HG03108 (cell line): ENCODE measurements at regions not wholly inside any gene's neighbourhood (a gene's known extent, or its start where the extent isn't known, plus 50 kb on each side); places are given as distances from the start of the nearest gene placed in this dataset.

ENCODE experiments used
- ATAC-seq: cut with Tn5 transposase; IDR thresholded peaks from one replicate; pipeline ENCODE4 v1.9.1; 2021; ENCODE audit warnings: moderate library complexity; ENCODE audit not compliant: unreplicated experiment

GRCh38 chr1:229817936-229818335 lies 191.9 kb downstream of the URB2 start:
- no peak for ATAC-seq

GRCh38 chr1:229819091-229819490 lies 193.0 kb downstream of the URB2 start:
- no peak for ATAC-seq

GRCh38 chr1:229822026-229822425 lies 196.0 kb downstream of the URB2 start:
- ATAC-seq = no peak

- no peak for ATAC-seq
These were observed 199.0 kb downstream of the URB2 start for GRCh38 chr1:229825042-229825441.

- no peak for ATAC-seq
These were observed 202.4 kb downstream of the URB2 start for GRCh38 chr1:229828461-229828860.

- no peak for ATAC-seq
These were observed 206.6 kb downstream of the URB2 start for GRCh38 chr1:229832695-229833094.

GRCh38 chr1:229834230-229834629 lies 208.2 kb downstream of the URB2 start:
- ATAC-seq = no peak

- no peak for ATAC-seq
These were observed 209.2 kb downstream of the URB2 start for GRCh38 chr1:229835226-229835625.

- ATAC-seq = no peak
These were observed 210.3 kb downstream of the URB2 start for GRCh38 chr1:229836324-229836723.

- ATAC-seq = no peak
These were observed 212.2 kb downstream of the URB2 start for GRCh38 chr1:229838204-229838603.

- no peak for ATAC-seq
These were observed 213.8 kb downstream of the URB2 start for GRCh38 chr1:229839800-229840199.

- ATAC-seq = no peak
These were observed 215.2 kb downstream of the URB2 start for GRCh38 chr1:229841230-229841629.

- no peak for ATAC-seq
These were observed 216.5 kb downstream of the URB2 start for GRCh38 chr1:229842302-229843255.

- ATAC-seq = no peak
These were observed 217.7 kb downstream of the URB2 start for GRCh38 chr1:229843627-229844238.

GRCh38 chr1:229844675-229845074 lies 218.6 kb downstream of the URB2 start:
- no peak for ATAC-seq

- ATAC-seq = no peak
These were observed 219.5 kb downstream of the URB2 start for GRCh38 chr1:229845410-229846138.

- no peak for ATAC-seq
These were observed 220.3 kb downstream of the URB2 start for GRCh38 chr1:229846351-229846750.

- no peak for ATAC-seq
These were observed 218.0 kb upstream of the GALNT2 start for GRCh38 chr1:229848752-229849677.

GRCh38 chr1:229851511-229851910 lies 215.5 kb upstream of the GALNT2 start:
- ATAC-seq = no peak

GRCh38 chr1:229853751-229854150 lies 213.3 kb upstream of the GALNT2 start:
- no peak for ATAC-seq

- ATAC-seq = no peak
These were observed 212.4 kb upstream of the GALNT2 start for GRCh38 chr1:229854620-229855019.
